HS-27A (cell line): ENCODE measurements at regions not wholly inside any gene's neighbourhood (a gene's known extent, or its start where the extent isn't known, plus 50 kb on each side); places are given as distances from the start of the nearest gene placed in this dataset.
"Not testable (repeated sequence)": the region's sequence is repeated elsewhere in the genome, so short reads cannot be mapped to it uniquely, and the experiment has no call there.

Experiments
- DNase-seq: peaks from one replicate; pipeline ENCODE4 v3.0.0-alpha.2; 2012; ENCODE audit warnings: low read depth, missing footprints

GRCh38 chr7:125834421-125834820, 904.8 kb upstream of the POT1 start:
- DNase-seq = no peak

DNA sequence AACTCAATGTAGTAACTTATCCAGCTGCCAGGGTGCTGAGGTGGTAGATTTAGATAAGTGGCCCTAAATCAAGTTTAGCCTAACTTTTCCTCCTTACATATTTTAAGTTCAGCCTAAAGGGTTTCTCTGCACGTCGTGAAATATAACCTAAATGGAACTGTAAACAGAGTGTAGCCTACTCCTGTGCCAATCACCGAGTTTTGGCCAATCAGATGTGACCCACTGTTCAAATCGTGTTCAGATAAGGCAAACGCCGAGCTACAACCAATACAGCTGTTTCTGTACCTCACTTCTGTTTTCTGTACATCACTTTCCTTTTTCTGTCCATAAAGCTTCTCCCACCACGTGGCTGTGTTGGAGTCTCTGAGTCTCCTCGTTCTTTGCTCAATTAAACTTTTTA, 904.2 kb upstream of the POT1 start:
- DNase-seq = no peak

- no peak for DNase-seq
Observed at GRCh38 chr7:125830743-125831142, 901.1 kb upstream of the POT1 start.

DNA sequence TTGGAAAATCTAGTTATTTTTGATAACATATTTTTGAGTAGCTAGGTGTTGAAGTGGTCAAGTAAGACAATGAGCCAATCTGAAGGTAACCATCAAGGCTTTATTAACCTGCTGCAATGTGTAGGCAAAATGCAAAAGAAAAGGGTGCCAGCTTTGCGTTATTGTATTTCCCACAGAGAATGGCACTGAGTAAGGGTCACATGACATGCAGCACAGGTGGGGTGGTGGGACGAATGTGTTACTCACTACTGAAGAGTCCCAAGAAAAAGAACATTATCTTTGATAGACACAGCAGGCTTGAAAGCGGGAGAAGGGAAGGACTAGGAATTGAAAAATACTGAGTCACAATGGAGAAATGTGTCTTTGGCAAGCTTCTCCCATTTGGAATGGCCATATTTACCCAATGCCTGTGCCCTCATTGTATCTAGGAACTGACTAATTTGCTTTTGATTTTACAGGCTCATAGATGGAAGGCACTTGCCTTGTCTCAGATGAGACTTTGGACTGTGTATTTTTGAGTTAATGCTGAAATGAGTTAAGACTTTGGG, 898.6 kb upstream of the POT1 start:
- DNase-seq = no peak

- no peak for DNase-seq
Observed at GRCh38 chr7:125823538-125823937, 893.9 kb upstream of the POT1 start.

GRCh38 chr7:125820495-125820894, 890.9 kb upstream of the POT1 start:
- DNase-seq = no peak

- DNase-seq = no peak
Observed at GRCh38 chr7:125814100-125814499, 884.5 kb upstream of the POT1 start.

DNA sequence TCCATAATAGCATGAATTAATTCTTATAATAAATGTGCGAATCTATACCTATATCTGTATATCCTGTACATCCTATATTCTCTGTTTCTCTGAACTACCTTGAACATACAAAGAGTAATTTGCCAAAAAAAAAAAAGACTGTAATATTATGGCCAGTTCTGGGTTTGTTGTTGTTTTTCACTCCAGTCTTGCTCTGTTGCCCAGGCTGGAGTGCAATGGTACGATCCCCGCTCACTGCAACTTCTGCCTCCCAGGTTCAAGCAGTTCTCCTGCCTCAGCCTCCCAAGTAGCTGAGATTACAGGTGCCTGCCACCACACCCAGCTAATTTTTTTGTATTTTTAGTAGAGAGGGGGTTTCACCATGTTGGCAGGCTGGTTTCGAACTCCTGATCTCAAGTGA, 876.9 kb upstream of the POT1 start:
- not testable (repeated sequence) for DNase-seq

GRCh38 chr7:125804273-125804672, 874.6 kb upstream of the POT1 start:
- DNase-seq = no peak

DNA sequence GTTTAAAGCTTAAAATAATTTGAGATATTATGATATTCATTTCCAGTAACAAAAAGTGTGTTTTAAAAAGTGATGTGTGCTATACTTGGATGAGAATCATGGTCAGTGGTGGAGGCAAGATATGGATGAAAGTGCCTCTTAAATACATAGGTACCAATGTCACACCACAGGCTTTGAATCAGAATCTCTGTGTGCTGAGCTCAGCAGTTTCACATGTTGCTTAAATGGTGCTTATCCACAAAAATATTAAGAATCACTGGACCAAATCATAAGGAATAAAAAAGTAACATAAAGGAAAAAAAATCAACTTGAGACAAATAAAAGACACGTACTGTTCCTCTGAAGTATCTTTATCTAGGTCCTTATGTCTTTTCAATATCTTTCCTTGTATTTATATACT, 850.5 kb upstream of the POT1 start:
- no peak for DNase-seq

DNA sequence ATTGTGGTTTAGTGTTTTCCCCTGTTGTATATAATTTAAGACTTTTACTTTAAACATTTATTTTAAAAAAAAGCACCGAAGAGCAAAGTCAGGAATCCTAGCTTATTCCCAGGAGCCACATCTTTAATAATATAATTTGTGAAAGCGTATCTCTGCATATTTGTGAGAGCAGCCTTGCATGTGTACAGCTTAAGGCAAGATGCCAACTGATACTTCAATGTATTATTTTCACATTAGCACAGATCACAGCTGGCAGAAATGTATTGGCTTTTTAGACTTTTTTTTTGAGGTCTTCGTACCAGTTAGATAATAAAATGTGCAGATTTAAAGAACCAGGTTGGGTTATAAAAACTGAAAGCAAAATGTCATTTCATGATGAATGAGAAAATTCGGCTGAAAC, 845.7 kb upstream of the POT1 start:
- no peak for DNase-seq

DNA sequence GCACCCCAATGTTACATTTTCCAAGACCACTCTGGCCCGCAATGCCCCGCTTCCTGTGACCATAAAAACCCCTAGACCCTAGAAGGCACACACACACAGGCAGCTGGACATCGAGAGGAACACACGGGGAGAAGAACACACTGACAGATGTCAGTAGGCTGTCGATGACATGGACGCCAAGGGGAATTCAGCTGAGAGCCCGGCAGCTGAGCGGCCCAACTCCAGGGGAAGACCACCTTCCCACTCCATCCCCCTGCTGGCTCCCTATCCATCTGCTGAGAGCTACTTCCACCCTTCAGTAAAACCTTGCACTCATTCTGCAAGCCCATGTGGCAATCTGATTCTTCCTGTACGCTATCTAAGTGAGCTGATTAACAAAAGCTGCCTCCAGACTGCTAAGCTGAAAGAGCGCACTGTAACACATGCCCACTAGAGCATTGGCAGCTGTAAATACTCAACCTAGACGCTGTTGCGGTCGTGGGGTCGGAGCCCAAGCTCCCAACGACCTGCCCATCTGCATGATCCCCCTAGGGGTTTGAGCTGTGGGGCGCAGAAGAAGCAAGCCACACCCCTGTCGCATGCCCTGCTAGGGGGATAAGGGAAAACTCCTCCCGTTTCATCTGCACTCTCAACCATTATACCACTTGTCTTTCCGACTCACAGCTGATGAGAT, 843.6 kb upstream of the POT1 start:
- DNase-seq = no peak

- no peak for DNase-seq
Observed at GRCh38 chr7:125747966-125748365, 818.3 kb upstream of the POT1 start.

DNA sequence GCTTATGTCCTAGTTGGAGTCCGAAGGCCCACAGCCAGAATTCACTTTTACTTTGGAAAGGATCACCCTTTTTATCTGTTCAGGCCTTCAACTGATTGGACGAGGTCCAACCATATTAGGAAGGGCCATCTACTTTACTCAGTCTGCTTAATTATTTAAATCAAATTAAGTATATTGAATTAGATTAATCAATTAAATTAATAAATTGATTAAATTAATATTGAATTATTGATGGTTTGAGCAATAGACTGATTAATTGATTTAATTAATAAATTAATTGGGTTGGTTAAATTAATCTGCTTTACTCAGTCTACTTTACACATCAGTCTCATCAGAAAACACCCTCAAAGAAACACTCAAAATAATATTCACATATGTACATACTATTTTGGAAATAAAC, 816.9 kb upstream of the POT1 start:
- DNase-seq = no peak

DNA sequence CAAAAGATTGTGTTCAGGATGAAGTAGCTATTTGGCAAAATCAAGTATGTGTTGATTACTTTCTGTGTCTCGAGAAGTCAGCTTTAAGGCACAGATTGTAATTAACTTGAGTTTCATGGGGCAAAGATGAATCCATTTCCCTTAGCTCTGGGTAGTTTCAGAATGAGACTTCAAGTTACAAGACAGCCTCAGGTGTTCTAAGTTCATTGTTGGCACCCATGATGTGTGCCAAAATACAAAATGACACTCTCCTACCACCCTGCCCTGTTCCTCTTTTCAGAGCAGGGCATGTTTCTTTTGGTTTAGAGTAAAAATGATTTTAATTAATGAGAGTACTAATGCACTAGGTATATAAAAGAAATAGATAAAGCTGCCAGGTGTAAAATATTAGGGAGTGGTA, 797.6 kb upstream of the POT1 start:
- no peak for DNase-seq

DNA sequence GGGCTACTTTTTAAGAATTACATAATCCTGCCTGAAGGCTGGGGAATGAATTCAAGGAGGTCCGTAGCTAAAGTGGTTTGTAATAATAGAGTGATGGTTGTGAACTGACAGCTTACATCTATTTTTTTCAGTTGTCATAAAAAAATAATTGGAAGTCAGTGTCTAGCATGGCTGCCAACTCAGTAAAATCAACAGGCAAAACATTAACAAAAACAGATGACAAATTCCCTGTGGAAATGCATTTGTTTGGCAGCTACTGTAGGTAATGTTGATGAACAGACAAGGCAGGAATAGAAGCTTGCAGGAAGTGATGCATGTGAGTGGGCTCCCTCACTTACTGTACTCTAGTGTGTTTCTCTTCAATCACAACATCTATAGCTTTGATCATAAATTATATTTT, 766.0 kb upstream of the POT1 start:
- DNase-seq = no peak

DNA sequence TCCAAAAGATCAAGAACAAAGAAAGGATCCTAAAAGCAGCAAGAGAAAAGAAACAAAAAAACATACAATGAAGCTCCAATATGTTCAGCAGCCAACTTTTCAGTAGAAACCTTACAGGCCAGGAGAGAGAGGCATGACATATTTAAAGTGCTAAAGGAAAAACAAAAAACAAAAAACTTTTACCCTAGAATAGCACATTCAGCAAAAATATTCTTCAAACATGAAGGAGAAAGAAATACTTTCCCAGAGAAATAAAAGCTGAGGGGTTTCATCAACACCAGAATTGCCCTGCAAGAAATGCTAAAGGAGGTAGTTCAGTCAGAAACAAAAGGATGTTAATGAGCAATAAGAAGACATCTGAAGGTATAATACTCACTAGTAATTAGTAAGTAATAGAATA, 753.5 kb upstream of the POT1 start:
- no peak for DNase-seq

GRCh38 chr7:125681508-125681907, 751.9 kb upstream of the POT1 start:
- DNase-seq = no peak

DNA sequence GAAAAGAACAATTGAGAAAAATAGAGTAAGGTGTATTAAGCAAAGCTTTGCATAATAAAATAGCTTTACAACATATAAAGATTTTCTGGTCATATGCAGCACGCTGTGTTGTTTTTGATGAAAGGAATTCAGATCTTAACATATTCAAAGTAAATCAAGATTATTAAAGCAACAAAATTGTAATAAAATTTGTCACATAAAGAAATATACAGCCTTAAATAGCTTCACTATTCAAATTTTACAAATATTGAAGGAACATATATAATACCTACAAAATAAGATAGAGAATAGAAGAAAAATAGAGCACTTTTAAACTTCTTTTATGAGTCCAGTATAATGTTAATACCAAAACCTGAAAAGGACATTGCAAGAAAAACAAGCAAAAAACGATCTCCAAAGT, 749.1 kb upstream of the POT1 start:
- DNase-seq = no peak

GRCh38 chr7:125675640-125676039, 746.0 kb upstream of the POT1 start:
- no peak for DNase-seq

GRCh38 chr7:125675169-125675568, 745.5 kb upstream of the POT1 start:
- no peak for DNase-seq

GRCh38 chr7:125670926-125671572, 741.4 kb upstream of the POT1 start:
- no peak for DNase-seq

DNA sequence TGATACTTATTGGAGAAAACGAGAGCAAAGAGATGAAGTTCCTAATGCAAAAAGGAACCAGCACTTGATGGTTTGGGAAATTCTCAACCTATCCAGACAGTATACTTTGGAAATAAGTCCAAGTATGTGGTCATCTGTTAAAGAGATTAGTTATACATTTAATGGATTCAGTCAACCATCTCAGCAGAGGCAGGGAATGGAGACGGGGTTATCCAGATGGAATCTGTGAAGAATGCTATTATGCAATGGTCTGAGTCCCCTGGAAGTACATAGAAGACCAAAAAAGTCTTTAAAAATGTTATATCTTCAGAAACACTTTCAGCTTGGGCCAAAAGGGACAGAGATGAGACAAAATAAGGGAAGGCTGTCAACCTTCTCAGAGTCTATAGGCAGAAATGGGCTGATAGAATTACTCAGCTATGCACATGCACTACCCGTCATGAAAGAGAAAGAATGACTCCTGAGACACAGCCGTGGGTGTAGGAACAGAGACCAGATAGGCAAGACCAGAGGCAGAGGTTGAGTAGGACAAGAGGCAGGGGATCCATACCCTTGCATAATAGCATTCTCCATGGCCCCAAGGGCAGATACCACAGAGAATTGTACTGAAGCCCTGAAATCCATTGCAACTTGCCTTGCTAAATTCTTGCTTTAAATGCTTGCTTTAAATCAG, 738.8 kb upstream of the POT1 start:
- DNase-seq = no peak
